ENCODE measurements at regions not wholly inside any gene's neighbourhood (a gene's known extent, or its start where the extent isn't known, plus 50 kb on each side); places are given as distances from the start of the nearest gene placed in this dataset.
A peak's percentile ranks its signal among the peaks of the same experiment; 100 is the strongest.

GRCh38 chr2:204321027-204321800, 224.1 kb upstream of the PARD3B start:
- no peak for DNase-seq (ENCODE audit: low read depth in 2 of 2)

- no peak for DNase-seq (ENCODE audit: low read depth in 2 of 2)
These were observed 223.1 kb upstream of the PARD3B start for GRCh38 chr2:204321910-204322751.

GRCh38 chr2:204325468-204325867, 219.8 kb upstream of the PARD3B start:
- peak; percentile 4 to 17 for DNase-seq (ENCODE audit: low read depth in 2 of 2)

GRCh38 chr2:204328373-204328772, 216.9 kb upstream of the PARD3B start:
- no peak for DNase-seq (ENCODE audit: low read depth in 2 of 2)

- DNase-seq (ENCODE audit: low read depth in 2 of 2), result no peak
These were observed 216.3 kb upstream of the PARD3B start for GRCh38 chr2:204329016-204329415.

GRCh38 chr2:204329532-204329931, 215.7 kb upstream of the PARD3B start:
- no peak for DNase-seq (ENCODE audit: low read depth in 2 of 2)

GRCh38 chr2:204331180-204331579, 214.1 kb upstream of the PARD3B start:
- DNase-seq (ENCODE audit: low read depth in 2 of 2), result no peak

- no peak for DNase-seq (ENCODE audit: low read depth in 2 of 2)
These were observed 213.3 kb upstream of the PARD3B start for GRCh38 chr2:204331988-204332387.

- no peak for DNase-seq (ENCODE audit: low read depth in 2 of 2)
These were observed 212.6 kb upstream of the PARD3B start for GRCh38 chr2:204332706-204333105.

- DNase-seq (ENCODE audit: low read depth in 2 of 2), result no peak
These were observed 211.4 kb upstream of the PARD3B start for GRCh38 chr2:204333861-204334260.

- DNase-seq (ENCODE audit: low read depth in 2 of 2), result no peak
These were observed 209.7 kb upstream of the PARD3B start for GRCh38 chr2:204335451-204336058.

GRCh38 chr2:204336153-204336744, 209.0 kb upstream of the PARD3B start:
- DNase-seq (ENCODE audit: low read depth in 2 of 2), result no peak

GRCh38 chr2:204337638-204338037, 207.6 kb upstream of the PARD3B start:
- DNase-seq (ENCODE audit: low read depth in 2 of 2), result no peak

GRCh38 chr2:204339212-204339715, 206.0 kb upstream of the PARD3B start:
- DNase-seq (ENCODE audit: low read depth in 2 of 2), result no peak

GRCh38 chr2:204340511-204340910, 204.8 kb upstream of the PARD3B start:
- DNase-seq (ENCODE audit: low read depth in 2 of 2), result no peak

GRCh38 chr2:204341887-204342276, 203.4 kb upstream of the PARD3B start:
- DNase-seq (ENCODE audit: low read depth in 2 of 2), result no peak

- no peak for DNase-seq (ENCODE audit: low read depth in 2 of 2)
These were observed 201.6 kb upstream of the PARD3B start for GRCh38 chr2:204343685-204344084.

- no peak for DNase-seq (ENCODE audit: low read depth in 2 of 2)
These were observed 201.2 kb upstream of the PARD3B start for GRCh38 chr2:204344119-204344518.

GRCh38 chr2:204346906-204347305, 198.4 kb upstream of the PARD3B start:
- no peak for DNase-seq (ENCODE audit: low read depth in 2 of 2)

- DNase-seq (ENCODE audit: low read depth in 2 of 2), result no peak
These were observed 191.5 kb upstream of the PARD3B start for GRCh38 chr2:204353823-204354222.

- no peak for DNase-seq (ENCODE audit: low read depth in 2 of 2)
These were observed 190.8 kb upstream of the PARD3B start for GRCh38 chr2:204354442-204354856.

- no peak for DNase-seq (ENCODE audit: low read depth in 2 of 2)
These were observed 189.6 kb upstream of the PARD3B start for GRCh38 chr2:204355688-204356087.

Data from stimulated activated CD8-positive, alpha-beta memory T cell treated with anti-CD3 and anti-CD28 coated beads, Interleukin-2, amount 100 ng/mL, for 48 hours (primary cell).